ENCODE measurements at regions not wholly inside any gene's neighbourhood (a gene's known extent, or its start where the extent isn't known, plus 50 kb on each side); places are given as distances from the start of the nearest gene placed in this dataset.

GRCh38 chr3:150094150-150094933 is 123.6 kb upstream of the PFN2 start:
- no peaks in the 10 kb centered on the region for H3K27me3 ChIP-seq (ENCODE audit: control insufficient read depth, insufficient read depth, low read length)
- intact Hi-C loops (cut with DNase I) = no loop called here
- DNase-seq (no peak), FAIRE-seq (no peak)
- no peaks in the 10 kb centered on the region for H3K4me1 ChIP-seq (ENCODE audit: control insufficient read depth in 2 of 3, insufficient read depth in 2 of 3, low read depth in 1 of 3, low read length in 3 of 3)
- no peaks in the 10 kb centered on the region for H3K9me3 ChIP-seq (ENCODE audit: control insufficient read depth in 2 of 3, insufficient read depth in 1 of 3, low read length in 3 of 3)
- H3K27ac ChIP-seq (ENCODE audit: low read depth in 2 of 2, low read length in 2 of 2) = no peak overlapping the region
- TF ChIP-seq CTCF (IDR thresholded peaks at IDR 0.05; ENCODE audit: borderline replicate concordance, extremely low read depth, insufficient read depth) = no peak
- H3K4me3 ChIP-seq (ENCODE audit: low read length in 3 of 3) = no peak overlapping the region
- no peaks in the 10 kb centered on the region for H3K36me3 ChIP-seq (ENCODE audit: control insufficient read depth in 2 of 3, insufficient read depth in 3 of 3, low read length in 3 of 3)
- H3K9ac ChIP-seq (ENCODE audit: low read length in 3 of 3) = no peak overlapping the region

DNA sequence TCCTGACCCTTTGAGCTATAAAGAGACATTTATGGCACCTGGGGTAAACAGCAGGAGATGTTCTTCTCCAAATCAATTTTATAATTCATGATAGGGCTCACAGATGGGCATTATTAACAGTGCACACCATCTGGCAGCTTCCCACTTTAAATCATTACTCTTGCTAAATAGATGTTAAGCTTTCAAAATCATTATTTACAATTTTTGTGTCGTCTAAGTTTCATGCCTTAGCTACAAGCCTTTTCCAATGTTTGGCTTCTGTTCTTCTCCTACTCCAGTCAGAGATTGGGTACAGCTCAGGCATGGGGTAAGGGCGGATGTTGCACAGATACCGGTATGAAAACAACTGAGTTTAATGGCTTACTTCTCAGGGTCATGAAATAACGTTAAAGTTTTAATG is 120.9 kb upstream of the PFN2 start:
- DNase-seq = no peak

GRCh38 chr3:150090877-150091276 is 120.2 kb upstream of the PFN2 start:
- H3K4me1 ChIP-seq (ENCODE audit: control insufficient read depth in 2 of 3, insufficient read depth in 2 of 3, low read depth in 1 of 3, low read length in 3 of 3) = no peaks in the 10 kb centered on the region
- no peak overlapping the region for H3K4me3 ChIP-seq (ENCODE audit: low read length in 3 of 3)
- H3K27ac ChIP-seq (ENCODE audit: low read depth in 2 of 2, low read length in 2 of 2) = no peak overlapping the region
- no peaks in the 10 kb centered on the region for H3K27me3 ChIP-seq (ENCODE audit: control insufficient read depth, insufficient read depth, low read length)
- H3K36me3 ChIP-seq (ENCODE audit: control insufficient read depth in 2 of 3, insufficient read depth in 3 of 3, low read length in 3 of 3) = no peaks in the 10 kb centered on the region
- DNase-seq = no peak
- intact Hi-C loops (cut with DNase I) = no loop called here
- FAIRE-seq = no peak
- H3K9ac ChIP-seq (ENCODE audit: low read length in 3 of 3) = no peak overlapping the region
- H3K9me3 ChIP-seq (ENCODE audit: control insufficient read depth in 2 of 3, insufficient read depth in 1 of 3, low read length in 3 of 3) = no peaks in the 10 kb centered on the region
- TF ChIP-seq CTCF (IDR thresholded peaks at IDR 0.05; ENCODE audit: borderline replicate concordance, extremely low read depth, insufficient read depth) = no peak

More for the DNA sequence above, 120.9 kb upstream of the PFN2 start:
- no peak for FAIRE-seq
- no peaks in the 10 kb centered on the region for H3K36me3 ChIP-seq (ENCODE audit: control insufficient read depth in 2 of 3, insufficient read depth in 3 of 3, low read length in 3 of 3)
- no peak overlapping the region for H3K4me3 ChIP-seq (ENCODE audit: low read length in 3 of 3)
- H3K9ac ChIP-seq (ENCODE audit: low read length in 3 of 3) = no peak overlapping the region
- no peaks in the 10 kb centered on the region for H3K9me3 ChIP-seq (ENCODE audit: control insufficient read depth in 2 of 3, insufficient read depth in 1 of 3, low read length in 3 of 3)
- H3K4me1 ChIP-seq (ENCODE audit: control insufficient read depth in 2 of 3, insufficient read depth in 2 of 3, low read depth in 1 of 3, low read length in 3 of 3) = no peaks in the 10 kb centered on the region
- H3K27me3 ChIP-seq (ENCODE audit: control insufficient read depth, insufficient read depth, low read length) = no peaks in the 10 kb centered on the region
- intact Hi-C loops (cut with DNase I) = no loop called here
- no peak for TF ChIP-seq CTCF (IDR thresholded peaks at IDR 0.05; ENCODE audit: borderline replicate concordance, extremely low read depth, insufficient read depth)
- no peak overlapping the region for H3K27ac ChIP-seq (ENCODE audit: low read depth in 2 of 2, low read length in 2 of 2)

Data from kidney (tissue), 13 donors.